Inflammatory macrophage treated with lipopolysaccharide for 1 hour (primary cell): ENCODE measurements at regions not wholly inside any gene's neighbourhood (a gene's known extent, or its start where the extent isn't known, plus 50 kb on each side); places are given as distances from the start of the nearest gene placed in this dataset.
"Not testable (repeated sequence)": the region's sequence is repeated elsewhere in the genome, so short reads cannot be mapped to it uniquely, and the experiment has no call there.

Experiments used
- DNase-seq, 2 donors: peaks; one replicate each; pipeline ENCODE4 v3.0.0-alpha.2; 2020 to 2022

DNA sequence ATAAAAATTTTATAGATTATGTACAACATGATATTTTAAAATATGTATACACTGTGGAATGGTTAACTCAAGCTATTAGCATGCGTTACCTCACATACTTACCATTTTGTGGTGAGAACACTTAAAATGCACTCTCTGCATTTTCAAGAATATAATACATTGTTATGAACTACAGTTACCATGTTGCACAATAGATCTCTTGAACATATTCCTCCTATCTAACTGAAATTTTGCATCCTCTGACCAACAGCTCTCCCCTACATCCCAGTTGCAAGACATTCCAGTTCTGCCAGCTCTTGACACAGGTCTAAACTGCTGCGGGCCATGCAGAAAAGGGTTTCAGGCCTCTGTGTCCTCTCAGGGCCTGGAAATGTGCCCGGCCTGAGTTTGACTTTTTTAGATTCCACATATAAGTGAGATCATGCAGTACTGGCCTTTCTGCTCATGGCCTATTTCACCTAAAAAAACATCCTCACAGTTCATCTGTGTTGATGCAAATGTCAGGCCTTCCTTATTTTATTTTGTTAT, 113.7 kb downstream of the CDCA7 start:
- DNase-seq = no peak

DNA sequence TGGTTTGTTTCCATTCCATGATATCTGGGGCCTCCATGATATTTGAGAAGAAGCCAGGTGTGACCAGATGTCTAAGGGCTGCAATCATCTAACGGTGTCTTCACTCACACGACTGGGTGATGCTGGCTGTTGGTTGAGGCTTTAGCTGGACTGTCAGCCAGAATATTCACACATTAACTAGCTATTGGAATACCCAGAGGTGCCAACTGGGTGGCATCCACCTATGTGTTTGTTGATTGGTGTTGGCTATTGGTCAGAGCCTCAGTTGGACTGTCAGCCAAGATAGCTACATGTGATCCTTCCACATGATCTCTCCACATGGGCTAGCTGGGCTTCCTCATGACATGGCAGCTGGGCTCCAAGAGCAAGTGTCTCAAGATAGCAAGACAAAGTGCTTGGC, 117.4 kb downstream of the CDCA7 start:
- DNase-seq = no peak

DNA sequence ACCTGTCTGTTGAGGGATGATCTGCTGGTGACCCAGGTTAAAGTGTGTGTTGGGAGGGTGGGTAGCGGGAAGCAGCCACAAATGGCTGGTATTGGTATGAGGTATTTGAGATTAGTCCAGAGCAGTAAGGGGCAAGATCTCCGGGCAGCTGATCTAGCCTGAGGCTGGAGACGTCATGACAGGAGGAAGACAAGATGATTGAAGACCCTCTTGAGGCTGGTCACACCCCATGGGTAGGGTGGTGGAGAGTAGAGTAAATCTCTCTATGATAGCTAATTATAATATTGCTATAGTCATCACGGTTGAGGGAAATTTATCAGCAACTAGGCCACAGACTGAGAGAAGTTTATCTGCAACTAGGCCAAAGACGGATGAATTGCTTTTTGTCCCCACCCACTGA, 128.5 kb downstream of the CDCA7 start:
- DNase-seq = no peak

DNA sequence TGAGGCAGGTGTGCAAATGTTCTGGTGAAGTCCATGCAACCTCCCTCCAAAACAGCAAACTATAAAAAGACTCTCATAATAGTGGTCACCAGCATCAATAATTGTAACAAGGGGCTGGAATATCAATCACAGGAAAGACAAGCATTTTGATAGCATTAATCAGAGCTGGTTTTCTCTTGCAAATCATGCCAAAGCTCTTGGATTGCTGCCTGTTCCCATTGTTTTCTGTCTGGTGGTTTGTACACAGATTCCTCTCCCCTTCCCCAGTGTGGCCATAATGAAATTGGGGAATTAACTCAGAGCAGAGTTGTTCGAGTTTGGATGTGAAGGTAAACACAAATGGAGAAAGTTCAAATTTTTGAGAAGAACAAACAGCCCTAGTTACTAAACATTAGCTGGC, 134.2 kb downstream of the CDCA7 start:
- no peak for DNase-seq

DNA sequence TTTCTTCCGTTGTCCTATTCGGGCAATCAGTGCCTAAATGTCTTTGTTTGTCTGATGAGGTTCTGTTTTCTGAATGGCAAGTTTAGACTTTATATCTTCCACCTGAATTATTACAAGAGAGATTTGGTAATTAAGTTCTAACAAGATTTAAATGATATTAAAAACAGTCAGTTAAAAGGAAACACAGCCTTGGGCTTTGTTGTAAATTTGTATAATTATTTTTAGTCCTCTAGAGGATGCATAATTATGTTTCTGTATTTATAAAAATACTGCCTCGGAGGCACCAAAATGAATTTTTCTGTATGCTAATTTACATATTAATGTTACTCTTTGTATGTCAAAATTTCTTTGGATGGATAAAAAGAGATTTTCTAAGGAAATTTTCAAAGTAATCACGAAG, 136.7 kb downstream of the CDCA7 start:
- no peak for DNase-seq

DNA sequence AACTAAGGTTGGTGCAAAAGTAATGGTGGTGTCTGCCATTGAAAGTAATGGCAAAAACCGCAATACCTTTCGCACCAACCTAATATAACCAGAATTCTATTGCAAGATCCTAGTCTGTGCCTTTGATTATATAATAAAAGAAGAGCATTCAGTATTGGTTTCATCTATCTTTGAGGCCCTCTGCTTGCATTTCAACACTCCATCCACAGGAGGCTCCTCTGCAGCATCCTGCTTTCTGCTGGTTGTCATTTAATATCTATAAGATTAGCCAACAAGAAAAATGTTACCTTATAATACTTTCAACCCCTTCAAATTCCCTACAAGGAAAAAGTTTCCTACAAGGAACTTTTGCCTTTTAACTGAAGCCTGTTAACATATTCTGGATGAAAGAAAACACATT, 139.2 kb downstream of the CDCA7 start:
- no peak for DNase-seq

DNA sequence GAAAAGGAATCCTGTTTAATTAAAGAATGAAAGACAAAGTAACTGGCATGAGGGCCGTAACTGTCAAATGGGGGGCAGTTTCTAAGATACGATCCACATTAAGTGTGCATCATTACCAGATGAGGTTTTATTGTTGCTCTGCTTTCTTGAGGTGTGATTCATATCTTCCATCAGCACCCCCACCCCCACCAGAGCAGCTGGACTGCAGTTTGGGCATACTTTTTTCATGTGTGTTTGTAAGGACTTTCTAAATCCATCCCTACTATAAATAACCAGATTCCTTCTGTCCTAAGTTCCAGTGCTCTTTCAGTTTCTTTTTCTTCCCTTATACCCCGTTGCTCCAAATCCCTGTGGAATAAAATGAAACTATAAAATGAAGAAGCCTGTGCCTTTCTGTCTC, 142.1 kb downstream of the CDCA7 start:
- DNase-seq = no peak

DNA sequence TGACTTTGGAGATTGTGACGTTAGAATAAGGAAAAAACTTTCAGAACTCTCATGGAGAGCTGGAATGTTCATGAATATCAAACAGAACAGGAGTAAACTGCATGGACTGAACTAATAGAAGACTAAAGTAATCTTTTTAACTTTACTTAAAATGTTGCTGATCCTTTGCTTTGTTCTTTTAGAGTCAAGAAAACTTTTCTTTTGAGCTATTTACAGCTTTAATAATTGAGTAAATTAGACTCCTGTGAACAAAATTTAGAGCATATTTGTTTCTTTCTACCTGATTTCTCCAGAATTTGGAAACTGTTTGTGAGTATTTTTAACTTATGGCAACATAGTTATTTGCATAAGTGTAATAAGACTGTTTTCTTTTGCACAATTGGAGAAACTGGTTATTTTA, 146.3 kb downstream of the CDCA7 start:
- no peak for DNase-seq

DNA sequence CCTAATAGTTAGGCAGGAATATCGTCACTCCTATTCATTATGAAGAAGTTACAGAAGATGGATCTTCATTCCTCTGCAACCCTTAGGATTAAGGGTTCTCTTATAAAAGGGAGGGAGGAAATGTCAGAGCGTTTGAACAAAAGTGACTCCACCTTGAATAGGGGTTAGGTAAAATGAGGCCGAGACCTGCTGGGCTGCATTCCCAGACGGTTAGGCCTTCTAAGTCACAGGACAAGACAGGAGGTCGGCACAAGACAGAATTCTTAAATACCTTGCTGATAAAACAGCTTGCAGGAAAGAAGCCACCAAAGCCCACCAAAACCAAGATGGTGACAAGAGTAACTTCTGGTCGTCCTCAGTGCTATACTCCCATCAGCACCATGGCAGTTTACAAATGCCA, 147.6 kb downstream of the CDCA7 start:
- no peak for DNase-seq

DNA sequence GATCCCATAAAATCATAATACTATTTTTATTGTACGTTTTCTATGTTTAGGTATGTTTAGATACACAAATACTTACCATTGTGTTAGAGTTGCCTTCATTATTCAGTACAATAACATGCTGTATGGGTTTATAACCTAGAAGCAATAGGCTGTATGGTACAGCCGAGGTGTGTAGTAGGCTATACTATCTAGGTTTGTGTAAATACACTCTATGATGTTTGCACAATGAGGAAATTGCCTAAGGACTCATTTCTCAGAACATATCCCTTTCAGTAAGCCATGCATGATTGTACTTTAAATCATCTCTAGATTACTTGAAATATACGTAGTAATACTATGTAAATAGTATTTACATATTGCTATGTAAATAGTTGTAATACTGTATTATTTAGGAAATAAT, 156.7 kb downstream of the CDCA7 start:
- DNase-seq = peak in 1 of 2 donors; percentile 29

DNA sequence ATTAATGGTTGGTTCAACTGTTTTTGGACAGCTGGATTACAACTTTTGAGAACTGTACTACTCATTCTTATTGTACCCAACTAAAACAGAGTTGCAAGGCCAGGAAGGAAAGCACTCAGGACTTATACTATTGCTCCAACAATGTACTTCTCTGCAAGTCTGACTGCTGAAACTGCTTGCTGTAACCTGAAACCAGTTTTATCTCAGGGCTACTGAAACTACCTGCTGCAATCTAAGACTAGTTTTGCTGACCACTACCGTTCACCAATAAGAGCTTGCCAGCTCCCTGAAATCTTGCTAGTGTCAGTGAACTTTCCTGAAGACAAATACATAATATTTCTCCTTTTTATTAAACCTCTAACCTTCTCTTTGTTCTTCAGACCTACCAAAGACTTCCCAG, 157.3 kb downstream of the CDCA7 start:
- no peak for DNase-seq

DNA sequence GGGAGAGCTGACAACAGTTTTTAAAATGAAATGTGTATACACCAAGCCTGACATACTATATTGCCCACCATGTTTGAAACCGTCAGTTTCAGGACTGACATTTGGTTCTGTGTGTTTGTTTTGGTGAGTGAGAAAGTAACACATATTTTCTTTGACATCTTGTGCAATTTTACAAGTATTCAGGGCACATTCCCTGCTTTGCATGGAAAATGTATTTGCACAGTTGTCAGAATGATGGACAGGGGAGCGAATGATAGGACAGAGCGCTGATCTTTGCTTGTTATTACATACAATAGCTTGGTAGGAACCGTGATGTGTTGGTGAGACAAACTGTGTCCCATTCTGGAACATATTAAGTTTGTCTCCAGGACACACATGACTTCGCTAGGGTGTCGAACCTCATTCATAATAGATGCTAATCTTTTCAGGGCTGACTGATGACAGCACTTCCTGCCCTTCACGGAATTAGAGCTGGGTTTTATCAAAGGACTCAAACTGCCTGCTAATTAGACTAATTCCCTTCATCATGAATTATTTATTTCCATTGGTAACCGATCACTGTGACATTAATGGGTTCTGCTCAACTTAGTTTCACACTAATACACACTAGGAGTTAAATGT, 158.5 kb downstream of the CDCA7 start:
- no peak for DNase-seq

DNA sequence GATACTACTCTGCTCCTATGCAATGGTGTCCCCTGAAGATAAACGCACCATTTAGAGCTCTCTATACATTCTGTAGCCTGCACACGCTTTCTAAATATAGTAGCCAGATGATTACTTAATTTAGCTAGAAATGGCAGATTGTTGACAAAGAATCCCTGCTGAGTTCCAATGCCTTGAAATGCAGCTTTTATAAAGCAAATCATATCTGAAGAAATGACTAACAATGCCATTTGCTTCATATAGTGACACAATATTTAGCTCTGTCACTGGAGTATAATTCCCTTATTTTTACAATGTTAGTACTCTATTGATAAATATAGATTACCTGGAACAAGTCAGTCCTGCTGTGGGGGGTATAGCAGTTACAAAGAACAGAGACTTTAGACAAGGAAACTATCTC, 166.2 kb downstream of the CDCA7 start:
- no peak for DNase-seq

DNA sequence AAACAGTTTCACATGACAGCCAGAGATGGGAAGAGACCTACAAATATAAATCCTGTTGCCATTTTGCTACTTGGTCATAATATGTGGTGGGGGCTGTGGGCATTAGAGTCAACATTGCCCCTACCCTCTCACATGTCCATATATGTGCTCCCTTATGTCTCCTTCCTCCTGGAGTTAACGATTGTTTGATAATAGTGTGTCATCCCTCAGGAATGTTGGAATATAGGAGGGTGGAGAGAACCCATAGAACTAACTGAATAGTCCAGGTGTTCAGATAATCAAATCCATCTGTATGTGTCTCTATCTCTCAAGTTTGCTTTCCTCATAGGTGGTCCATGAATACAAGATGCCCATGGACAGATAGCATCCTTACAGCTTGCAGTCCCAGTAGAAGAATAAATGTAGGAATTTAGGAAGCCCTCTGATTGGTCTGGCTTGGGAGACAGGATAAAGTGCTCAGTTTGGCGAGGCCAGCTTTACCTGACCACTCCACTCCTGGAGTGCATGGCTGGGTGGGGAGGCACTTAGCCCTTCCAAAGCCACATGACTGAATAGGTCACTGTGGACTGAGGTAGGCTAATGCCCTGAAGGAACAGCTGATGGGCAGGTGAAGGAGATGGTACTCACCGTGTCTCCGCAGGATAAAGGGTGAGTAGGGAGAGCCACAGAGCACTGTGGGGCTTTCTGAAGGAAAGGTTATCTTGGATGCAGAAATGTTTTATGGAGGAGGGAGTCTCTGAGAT, 166.9 kb downstream of the CDCA7 start:
- no peak for DNase-seq

DNA sequence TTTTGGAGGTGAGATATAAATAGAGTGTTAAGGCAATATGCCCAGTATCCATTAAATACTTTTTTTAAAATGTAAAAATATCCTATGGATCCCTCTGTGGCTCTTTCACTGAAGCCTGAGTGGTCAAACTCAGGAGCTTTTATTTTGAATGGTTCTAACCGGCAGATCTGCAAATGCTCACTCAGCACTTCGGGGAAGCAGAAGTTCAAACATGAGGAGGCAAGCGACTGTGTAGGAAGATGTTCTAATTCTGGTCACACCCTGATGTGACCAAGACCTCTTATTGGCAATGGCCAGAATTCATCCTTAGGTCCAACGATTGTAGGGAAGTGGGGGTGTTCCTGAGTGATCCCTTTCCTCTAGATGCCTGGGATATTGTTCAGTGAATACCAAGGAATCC, 168.8 kb downstream of the CDCA7 start:
- peak; percentile 73 to 87 for DNase-seq

DNA sequence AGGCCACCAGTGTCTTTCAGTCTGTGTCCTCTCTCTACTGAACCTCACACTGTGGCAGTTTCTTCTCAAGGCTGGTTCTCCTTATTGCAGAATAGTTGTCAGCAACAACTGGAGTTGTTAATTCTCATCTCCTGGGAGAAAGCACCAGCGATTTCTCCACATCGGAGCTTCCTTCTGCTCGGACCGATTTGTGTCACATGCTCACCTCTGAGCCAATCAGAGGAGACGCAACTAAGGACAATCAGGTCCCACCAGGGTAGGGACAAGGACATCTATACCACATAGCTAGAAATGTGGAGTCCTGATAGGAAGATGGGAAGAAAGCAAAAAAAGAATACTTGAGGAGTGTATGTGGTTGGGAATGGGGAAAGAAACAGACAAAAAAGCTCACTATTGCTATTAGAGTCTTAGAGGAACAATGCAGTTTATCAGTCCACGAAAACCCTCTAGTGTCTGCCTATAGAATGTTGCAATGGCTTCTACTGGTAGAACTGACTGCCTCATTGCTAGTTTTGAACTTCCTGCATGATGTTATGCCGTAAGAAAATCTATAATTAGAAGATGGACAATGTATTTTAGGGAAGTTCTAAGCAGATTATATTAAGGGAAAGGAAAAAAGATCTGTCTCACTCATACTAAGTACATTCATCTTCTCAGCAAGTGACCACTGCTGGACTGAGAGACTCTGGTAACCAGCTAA, 169.7 kb downstream of the CDCA7 start:
- DNase-seq = peak; percentile 79 to 86

DNA sequence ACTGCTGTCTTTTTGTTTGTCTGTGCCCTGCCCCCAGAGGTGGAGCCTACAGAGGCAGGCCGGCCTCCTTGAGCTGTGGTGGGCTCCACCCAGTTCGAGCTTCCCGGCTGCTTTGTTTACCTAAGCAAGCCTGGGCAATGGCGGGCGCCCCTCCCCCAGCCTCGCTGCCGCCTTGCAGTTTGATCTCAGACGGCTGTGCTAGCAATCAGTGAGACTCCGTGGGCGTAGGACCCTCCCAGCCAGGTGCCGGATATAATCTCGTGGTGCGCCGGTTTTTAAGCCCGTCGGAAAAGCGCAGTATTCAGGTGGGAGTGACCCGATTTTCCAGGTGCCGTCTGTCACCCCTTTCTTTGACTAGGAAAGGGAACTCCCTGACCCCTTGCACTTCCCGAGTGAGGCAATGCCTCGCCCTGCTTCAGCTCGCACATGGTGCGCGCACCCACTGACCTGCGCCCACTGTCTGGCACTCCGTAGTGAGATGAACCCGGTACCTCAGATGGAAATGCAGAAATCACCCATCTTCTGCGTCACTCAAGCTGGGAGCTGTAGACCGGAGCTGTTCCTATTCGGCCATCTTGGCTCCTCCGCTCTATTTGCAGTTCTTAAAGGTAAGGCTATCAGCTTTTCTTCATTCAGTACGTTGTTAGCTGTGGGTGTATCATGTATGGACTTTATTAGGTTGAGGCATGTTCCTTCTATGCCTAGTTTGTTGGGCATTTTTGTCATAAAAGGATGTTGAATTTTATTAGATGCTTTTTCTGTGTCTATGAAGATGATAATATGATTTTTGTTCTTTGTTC, 178.3 kb downstream of the CDCA7 start:
- not testable (repeated sequence) for DNase-seq

DNA sequence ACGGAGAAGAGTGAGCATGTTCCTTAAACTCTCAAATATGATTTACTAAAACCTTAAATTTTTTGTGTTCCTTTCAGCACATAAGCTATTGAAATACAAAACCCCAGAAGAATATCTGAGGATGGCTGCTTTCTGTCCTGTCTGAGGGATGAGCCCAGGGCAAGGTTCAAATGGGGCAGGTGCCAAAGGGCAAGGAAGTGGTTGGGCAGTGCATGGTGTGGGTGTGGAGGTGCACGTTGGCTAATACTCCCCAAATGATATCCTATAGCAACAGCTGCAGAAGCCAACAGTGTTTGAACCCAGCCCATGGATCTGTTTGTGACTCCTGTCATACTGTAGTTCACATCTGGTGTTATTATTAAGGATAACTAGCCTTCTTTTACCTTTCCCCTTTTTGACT, 183.0 kb downstream of the CDCA7 start:
- DNase-seq = no peak

DNA sequence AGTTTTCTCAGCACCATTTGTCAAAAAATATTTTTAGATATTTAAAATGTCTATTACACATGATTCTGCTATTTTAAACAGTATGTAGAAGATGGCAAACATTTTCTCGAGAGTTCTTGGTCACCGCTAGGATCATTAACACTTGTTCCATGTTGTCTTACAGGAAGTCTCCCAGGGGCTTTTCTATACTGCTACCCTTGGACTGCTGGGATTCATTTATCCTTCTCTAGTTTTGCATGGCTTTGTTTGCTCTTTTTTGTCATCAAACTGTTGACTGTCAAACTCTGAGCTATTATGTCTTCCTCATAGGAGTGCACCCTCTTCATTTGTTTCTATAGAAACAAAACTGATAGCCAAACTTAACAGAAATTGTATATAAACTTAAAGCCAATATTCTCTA, 184.9 kb downstream of the CDCA7 start:
- no peak for DNase-seq

DNA sequence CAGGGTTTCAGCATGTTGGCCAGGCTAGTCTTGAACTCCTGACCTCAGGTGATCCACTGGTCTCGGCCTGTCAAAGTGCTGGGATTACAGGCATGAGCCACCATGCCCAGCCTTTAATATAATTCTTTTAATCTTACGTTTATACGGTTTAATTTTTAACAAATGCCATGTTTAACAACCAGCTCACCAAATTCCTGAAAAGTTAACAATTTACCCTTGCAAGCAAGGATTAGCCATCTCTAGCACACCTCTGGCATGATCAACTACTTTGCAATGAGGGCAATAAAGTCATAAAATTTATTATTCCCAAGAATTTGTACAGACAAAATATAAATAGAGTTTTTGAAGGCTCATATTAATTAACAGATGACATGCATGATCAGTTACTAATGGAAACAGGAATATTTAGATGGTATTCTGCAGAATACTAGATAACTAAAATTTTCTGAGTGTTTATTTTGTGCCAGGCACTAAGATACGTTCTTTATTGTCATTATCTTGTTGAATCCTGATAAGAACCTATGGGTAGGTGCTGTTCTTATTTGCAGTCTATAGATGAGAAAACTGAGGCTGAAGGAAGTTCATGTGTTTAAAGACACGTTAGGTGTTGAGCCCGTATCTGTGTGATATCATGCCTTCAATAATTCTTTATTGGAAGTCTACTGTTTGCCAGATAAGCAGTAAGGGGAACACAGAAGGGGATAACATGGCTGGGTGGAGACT, 190.1 kb downstream of the CDCA7 start:
- no peak for DNase-seq

DNA sequence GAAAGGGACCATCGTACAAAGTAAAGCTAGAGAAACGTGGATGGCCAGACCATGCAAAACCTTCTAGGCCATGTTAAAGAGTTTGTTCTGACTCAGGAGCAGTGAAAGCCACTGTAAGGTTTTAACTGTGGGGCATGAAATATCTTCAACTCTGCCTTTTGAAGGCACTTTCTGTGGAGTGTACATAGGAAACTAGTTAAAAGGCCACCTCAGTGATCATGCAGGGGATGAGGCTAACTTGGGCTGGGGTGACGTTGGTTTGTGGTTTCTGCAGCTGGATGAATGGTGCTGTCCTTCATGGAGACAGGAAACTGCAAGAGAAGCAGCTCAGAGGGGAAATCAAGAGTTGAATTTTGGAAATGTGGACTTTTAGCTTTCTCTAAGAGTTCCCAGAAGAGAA, 190.7 kb downstream of the CDCA7 start:
- DNase-seq = peak; percentile 47 to 55

DNA sequence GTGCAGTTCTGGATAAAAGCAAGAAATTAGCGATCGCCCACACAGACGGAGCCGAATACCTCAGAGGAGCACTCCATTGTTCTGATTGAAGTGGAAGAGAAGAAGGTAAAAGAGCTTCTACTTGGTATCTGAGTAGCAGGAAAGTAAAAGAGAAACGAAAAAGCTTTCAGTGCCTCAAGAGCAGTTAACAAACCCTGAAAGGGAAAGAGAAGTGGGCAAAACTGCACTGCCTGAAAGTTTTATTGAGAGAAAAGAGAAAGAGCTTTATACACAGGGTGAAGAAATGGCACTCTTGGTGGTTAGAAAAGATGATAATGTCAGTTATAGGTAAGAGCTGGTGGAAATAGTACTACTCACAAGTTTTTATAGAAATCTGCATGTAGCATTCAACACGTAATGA, 192.8 kb downstream of the CDCA7 start:
- no peak for DNase-seq

DNA sequence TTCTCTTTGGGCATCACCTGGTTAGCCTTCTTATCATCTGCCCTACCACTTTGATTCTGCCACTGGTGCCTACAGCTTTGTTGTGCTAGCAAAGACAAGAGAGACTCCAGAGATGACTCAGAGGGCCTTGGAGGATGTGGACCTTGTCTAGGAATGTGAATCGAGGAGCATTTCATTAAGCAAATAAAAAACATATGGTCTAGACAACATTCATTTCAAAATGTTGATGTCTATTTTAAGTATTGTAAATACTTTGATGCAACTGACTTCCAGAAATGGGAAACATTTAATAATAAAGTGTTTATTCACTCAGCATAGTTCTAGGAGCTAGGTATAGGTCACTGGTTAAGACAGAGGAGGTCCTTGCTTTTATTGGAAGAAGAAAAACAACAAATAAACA, 195.5 kb downstream of the CDCA7 start:
- DNase-seq = no peak
